NCI-H187 treated with DMSO at 0.1 percent for 48 hours (cell line): ENCODE measurements at regions not wholly inside any gene's neighbourhood (a gene's known extent, or its start where the extent isn't known, plus 50 kb on each side); places are given as distances from the start of the nearest gene placed in this dataset.
"Not testable (repeated sequence)": the region's sequence is repeated elsewhere in the genome, so short reads cannot be mapped to it uniquely, and the experiment has no call there.

Source experiments
- DNase-seq: peaks from one replicate; lab custom pipeline; 2025; lab: John Stamatoyannopoulos, UW

GRCh38 chr5:124121198-124121597 is 609.2 kb downstream of the CSNK1G3 start:
- no peak for DNase-seq

GRCh38 chr5:124114911-124115310 is 602.9 kb downstream of the CSNK1G3 start:
- no peak for DNase-seq

DNA sequence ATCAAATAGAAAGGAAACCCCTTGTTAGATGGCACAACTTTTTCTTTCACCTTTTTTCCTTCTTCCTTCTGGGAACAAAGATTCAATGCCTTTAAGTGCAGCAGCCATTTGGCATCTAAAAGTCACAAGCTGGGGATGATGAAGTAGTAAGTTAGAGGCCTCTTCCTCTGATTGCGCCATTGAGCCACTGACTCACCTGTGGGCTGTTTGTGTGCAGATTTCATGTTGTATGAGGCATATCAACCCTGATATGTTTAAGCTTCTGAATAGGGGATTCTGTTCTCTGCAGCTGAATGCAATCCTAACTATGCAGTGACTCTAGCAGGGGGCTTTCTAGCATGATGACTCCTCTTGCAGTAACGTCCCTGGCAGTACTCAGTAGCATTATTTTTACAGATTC is 599.9 kb downstream of the CSNK1G3 start:
- DNase-seq, result no peak

DNA sequence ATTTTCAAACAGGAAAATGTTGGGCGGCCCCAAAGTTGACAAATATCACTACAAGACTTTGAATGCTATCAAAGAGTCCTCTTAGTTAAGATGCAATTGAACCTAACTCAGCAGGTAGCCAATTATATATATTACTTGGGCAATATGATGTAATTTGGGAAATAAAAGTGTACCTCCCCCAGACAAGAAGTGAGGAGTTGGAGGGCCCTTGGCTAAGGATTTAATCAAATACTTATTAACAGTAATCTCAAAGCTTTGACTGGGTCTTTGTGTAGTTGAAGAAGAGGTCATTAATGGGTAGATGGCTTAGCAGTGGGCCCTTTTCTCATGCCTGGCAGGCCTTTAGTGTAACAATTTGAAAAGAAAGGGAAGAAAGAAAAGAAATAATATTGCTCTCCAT is 599.0 kb downstream of the CSNK1G3 start:
- DNase-seq, result no peak

DNA sequence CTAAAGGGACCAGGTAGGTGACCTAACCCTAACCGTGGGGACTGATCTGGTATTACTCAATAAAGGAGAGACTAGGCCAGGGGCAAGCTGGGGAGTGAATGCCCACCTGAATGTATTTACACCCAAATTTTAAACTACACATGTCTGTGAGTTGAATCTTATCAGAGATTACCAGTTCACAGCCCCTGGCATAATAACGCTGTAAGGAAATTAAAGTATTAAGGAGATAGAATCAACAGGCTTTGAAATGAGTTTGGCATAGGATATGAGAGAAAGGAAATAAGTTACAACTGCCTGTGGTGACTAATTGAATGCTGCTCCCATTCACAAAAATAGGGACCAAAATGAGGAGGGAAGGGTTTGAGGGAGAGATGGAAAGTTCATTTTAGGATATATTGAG is 593.3 kb downstream of the CSNK1G3 start:
- DNase-seq, result no peak

- no peak for DNase-seq
Measured at GRCh38 chr5:124104821-124105220, 592.8 kb downstream of the CSNK1G3 start.

DNA sequence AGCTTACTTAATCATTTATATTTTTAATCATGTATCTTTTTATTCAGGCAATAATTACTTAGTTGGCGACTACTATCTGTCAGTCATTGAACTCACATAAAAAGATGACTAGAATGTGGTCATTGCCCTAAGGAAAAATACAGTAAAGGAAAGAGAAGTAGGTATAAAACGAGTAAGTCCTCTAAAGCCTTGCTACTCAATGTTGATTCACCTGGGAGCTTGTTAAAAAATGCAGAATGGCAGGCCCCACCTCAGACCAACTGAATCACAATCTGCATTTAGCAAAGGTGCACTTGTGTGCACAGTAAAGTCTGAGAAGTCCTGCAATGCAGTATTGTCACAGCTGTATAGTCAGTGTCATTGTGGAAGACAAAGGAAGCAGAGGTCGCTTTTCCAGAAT is 592.4 kb downstream of the CSNK1G3 start:
- DNase-seq, result no peak

DNA sequence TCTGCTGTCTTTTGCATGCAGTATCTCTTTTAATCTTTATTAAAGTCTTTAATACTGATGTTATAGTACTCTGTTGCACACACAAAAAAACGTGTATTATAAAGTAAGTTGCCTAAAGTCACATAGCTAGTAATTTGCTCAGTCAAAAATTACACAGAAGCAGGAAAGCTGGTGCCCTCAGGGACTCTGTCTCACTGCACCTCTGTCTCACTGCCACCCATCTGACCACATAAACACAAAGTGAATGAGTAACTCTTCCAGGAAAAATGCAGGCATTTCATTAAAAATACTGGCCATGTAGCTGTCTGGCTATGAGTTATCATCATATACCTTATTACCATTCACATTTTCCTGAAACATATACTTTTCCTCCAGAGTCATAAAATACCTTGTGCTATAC is 591.7 kb downstream of the CSNK1G3 start:
- no peak for DNase-seq

DNA sequence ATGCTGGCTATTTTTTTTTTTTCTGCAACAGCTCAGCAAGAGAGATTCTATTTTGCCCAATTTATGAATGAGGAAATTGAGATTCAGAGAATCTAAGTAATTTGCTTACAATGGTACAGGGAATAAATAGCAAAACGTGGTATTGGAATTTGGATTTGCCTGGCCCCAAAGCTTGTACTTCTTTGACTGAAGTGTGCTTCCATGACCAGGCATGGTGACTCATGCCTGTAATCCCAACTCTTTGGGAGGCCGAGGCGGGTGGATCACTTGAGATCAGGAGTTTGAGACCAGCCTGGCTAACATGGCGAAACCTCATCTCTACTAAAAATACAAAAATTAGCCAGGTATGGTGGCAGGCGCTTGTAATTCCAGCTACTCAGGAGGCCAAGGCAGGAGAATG is 591.1 kb downstream of the CSNK1G3 start:
- not testable (repeated sequence) for DNase-seq

DNA sequence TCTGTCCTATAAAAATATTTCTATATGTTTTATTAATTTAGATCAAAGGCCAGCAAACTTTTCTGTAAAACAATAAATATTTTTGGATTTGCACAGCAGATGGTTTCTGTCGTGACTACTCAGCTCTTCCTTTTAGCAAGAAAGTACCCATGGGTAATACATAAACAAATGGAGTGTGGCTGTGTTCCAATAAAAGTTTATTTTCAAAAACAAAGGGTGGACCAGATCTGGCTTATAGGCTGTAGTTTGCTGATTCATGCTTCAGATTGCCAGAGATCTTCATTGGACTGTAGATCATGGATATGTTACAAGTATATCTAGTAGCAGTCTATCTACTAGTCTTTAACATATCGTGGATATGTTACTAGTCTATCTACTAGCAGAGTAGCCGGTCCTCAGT is 590.5 kb downstream of the CSNK1G3 start:
- DNase-seq, result no peak

- no peak for DNase-seq
Measured at GRCh38 chr5:124093658-124094057, 581.7 kb downstream of the CSNK1G3 start.

DNA sequence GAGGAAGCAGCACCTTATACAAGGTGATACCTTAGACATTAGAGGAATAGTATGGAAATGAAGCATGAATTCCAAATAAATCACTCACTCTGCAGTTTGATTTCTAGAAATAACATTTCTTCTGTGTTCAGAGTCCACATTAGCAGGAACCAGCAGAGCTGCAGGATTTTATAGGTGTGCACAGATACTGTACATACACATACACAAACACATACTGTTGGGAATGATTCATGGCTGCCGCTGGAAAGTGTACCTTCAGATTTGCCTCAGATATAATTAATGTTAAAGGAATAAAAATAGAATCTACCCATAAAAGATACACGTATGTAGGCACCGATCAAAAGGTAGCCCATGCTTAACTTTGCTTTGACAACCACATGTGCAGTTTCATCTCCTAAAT is 578.1 kb downstream of the CSNK1G3 start:
- DNase-seq, result no peak

DNA sequence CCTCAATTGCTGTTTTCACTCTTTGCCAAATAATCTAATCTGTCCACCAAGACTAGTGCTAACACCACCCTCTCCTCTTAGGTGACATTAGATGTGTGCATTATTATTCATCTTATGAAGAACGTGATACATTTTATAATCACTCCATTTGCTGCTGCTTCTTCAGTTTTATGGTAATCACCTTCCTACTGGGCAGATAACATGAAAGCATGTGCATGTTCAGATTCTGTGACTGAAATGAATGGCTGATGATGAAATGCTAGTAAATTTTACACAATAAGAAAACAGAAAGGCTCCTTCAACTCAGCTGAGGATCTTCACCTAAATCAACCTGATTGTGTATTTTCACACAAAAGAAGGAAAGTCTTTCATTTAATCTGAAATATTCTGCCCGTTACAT is 577.6 kb downstream of the CSNK1G3 start:
- DNase-seq, result no peak

- DNase-seq, result no peak
Measured at GRCh38 chr5:124088289-124089032, 576.5 kb downstream of the CSNK1G3 start.

- no peak for DNase-seq
Measured at GRCh38 chr5:124087752-124088151, 575.8 kb downstream of the CSNK1G3 start.

GRCh38 chr5:124080256-124080655 is 568.3 kb downstream of the CSNK1G3 start:
- DNase-seq, result no peak

DNA sequence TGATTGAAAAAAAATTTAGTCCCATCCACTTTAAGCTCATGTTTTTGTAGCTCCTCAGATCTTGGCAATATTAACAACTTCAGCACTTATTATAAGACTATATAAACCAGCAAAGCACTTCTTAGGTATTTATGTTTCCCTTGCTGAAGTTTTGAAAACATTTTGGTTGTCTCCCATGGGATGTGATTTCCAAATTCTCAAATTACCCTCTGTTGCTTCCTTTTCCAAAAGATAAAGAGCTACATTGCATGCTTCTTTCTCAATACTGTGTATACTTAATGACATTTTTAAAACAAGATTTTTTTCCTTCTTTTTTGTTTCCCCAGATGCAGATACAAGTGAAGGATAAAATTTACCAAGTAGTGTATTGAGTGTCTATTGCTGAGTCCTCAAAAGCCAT is 567.1 kb downstream of the CSNK1G3 start:
- DNase-seq, result no peak

DNA sequence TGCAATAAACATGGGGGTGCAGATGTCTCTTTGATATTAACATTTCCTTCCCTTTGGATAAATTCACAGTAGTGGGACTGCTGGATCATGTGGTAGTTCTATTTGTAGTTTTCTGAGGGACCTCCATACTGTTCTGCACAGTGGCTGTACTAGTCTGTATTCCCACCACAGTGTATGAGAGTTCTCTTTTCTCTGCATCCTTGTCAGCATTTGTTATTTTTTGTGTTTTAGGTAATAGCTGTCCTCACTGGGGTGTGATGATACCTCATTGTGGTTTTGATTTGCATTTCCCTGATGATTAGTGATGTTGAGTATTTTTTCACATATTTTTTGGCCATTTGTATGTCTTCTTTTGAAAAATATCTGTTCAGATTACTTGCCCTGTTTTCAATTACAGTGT is 562.5 kb downstream of the CSNK1G3 start:
- DNase-seq, result no peak

- no peak for DNase-seq
Measured at GRCh38 chr5:124072570-124072969, 560.6 kb downstream of the CSNK1G3 start.

GRCh38 chr5:124071039-124071438 is 559.1 kb downstream of the CSNK1G3 start:
- DNase-seq, result no peak

- DNase-seq, result no peak
Measured at GRCh38 chr5:124065508-124065907, 553.5 kb downstream of the CSNK1G3 start.

DNA sequence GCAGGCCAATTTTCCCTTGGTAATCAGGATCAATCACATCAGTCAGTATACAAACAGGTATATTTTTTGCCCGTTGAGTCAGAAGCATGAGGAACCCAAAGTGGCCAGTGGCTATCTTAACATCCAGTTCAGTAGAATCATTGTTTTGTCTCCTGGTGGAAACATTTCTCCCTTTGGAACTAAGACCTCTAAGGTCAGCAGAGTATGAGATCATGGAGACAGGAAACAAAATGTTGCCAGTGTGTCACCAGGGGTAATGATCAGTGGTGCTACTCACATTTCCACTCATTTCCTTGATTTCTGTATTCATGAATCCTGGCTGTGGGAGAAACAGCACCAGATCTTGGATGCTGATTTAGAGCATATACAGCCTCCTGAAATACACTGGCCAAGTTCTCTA is 553.0 kb downstream of the CSNK1G3 start:
- no peak for DNase-seq

GRCh38 chr5:124061663-124062062 is 549.7 kb downstream of the CSNK1G3 start:
- no peak for DNase-seq

DNA sequence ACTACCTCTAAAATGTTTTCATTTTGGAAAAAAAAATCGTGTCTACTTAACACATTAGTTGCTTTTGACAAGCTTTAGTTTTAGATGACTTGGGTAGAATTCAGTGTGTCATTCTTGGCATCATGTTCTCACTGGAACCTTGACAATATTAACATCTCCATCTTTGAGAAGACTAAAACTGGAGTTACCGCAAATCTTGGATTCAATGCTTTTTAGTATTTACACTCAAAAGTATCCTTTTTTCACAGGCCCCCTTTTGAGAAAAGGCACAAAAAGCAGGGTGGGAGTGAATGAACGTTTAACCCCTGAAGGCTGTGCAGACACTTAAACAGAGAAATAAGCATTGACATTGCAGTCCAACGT is 549.1 kb downstream of the CSNK1G3 start:
- DNase-seq, result no peak
